ENCODE measurements at regions not wholly inside any gene's neighbourhood (a gene's known extent, or its start where the extent isn't known, plus 50 kb on each side); places are given as distances from the start of the nearest gene placed in this dataset.
"Not testable (repeated sequence)": the region's sequence is repeated elsewhere in the genome, so short reads cannot be mapped to it uniquely, and the experiment has no call there.

DNA sequence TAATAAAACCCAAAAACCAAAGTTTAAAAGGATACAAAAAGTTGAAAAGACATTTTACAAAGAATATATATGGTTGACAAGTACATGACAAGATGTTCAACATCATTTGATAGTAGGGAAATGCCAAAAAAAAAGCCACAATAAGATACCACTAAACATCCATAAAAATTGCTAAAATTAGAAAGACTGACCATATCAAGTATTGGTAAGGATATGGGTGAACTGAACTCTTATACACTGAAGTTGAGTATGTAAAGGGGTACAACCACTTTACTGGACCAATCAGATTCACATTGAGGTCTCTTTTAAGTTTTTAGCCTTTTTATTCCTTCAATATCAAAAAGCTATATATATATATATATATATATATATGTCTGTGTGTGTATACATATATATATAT is 190.5 kb upstream of the P2RY1 start:
- TF ChIP-seq YY1 (IDR thresholded peaks at IDR 0.05; ENCODE audit: insufficient read depth, insufficient read length) (no peak), ZNF274 (IDR thresholded peaks at IDR 0.05; ENCODE audit: low read depth, low read length) (no peak), SUZ12 (IDR thresholded peaks at IDR 0.05; ENCODE audit: extremely low read depth, insufficient read depth, insufficient read length) (no peak)
- no peak overlapping the region for H3K9ac ChIP-seq (ENCODE audit: insufficient read length, low read depth)

DNA sequence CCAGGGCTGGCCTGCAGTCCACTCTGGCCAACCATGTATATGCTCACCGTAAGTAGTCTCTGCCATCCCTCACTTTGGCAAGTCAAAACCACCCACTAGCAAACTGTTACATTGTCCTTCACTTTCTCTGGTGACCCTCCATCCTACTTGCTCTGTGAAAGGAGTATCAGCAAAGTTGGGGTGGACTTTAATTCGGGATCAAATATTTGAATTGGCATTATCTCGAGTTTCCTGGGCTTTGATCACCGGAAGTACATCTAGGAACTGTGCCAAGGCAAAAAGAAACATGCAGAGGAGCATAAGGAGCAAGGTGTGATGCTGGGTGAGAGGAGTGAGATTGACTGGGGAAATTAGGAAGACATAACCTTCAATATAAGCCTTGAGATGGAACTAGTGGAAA is 188.9 kb upstream of the P2RY1 start:
- DNase-seq (ENCODE audit: low read depth, low spot score), result no peak
- TF ChIP-seq YY1 (IDR thresholded peaks at IDR 0.05; ENCODE audit: insufficient read depth, insufficient read length) (no peak), SUZ12 (IDR thresholded peaks at IDR 0.05; ENCODE audit: extremely low read depth, insufficient read depth, insufficient read length) (no peak)
- no peaks in the 10 kb centered on the region for H3K4me1 ChIP-seq (ENCODE audit: insufficient read depth, insufficient read length)
- H3K9me3 ChIP-seq (ENCODE audit: insufficient read depth, low read length), result no peaks in the 10 kb centered on the region; the same call in 1 of the 2 replicates
- H3K36me3 ChIP-seq (ENCODE audit: insufficient read depth, insufficient read length, low read length), result no peaks in the 10 kb centered on the region
- no peaks in the 10 kb centered on the region for H3K27me3 ChIP-seq (ENCODE audit: insufficient read depth, insufficient read length)
- no peak overlapping the region for H3K9ac ChIP-seq (ENCODE audit: insufficient read length, low read depth)
- no peak overlapping the region for H3K4me3 ChIP-seq (ENCODE audit: insufficient read length, low read depth)

More for the DNA sequence above, 190.5 kb upstream of the P2RY1 start:
- no peak for DNase-seq (ENCODE audit: low read depth, low spot score)
- Histone ChIP-seq H3K9me3 (ENCODE audit: insufficient read depth, low read length) (no peaks in the 10 kb centered on the region; the same call in 1 of the 2 replicates), H3K36me3 (ENCODE audit: insufficient read depth, insufficient read length, low read length) (no peaks in the 10 kb centered on the region), H3K27me3 (ENCODE audit: insufficient read depth, insufficient read length) (no peaks in the 10 kb centered on the region), H3K4me1 (ENCODE audit: insufficient read depth, insufficient read length) (no peaks in the 10 kb centered on the region), H3K4me3 (ENCODE audit: insufficient read length, low read depth) (no peak overlapping the region)

DNA sequence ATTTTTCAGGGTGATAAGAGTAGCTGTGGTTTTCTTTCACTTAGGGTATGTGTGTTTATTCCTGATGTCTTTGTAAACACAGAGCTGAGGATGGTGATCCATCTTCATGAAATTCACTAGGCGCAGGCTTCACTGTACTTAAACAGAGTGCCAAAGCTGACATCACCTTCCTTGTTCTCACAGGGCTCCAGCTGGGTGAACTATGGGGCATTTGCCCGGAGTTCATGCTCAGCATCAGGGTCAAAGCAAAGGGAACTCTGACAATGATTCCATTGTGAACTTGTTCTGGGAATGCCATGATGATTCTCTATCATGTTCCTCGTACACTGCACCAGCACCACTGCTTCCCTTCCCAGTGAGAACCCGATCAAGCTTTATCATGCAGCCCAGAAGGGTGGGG is 184.8 kb upstream of the P2RY1 start:
- H3K27me3 ChIP-seq (ENCODE audit: insufficient read depth, insufficient read length), result no peaks in the 10 kb centered on the region
- DNase-seq (ENCODE audit: low read depth, low spot score), result no peak
- TF ChIP-seq ZNF274 (IDR thresholded peaks at IDR 0.05; ENCODE audit: low read depth, low read length) (no peak), SUZ12 (IDR thresholded peaks at IDR 0.05; ENCODE audit: extremely low read depth, insufficient read depth, insufficient read length) (no peak), YY1 (IDR thresholded peaks at IDR 0.05; ENCODE audit: insufficient read depth, insufficient read length) (no peak)

DNA sequence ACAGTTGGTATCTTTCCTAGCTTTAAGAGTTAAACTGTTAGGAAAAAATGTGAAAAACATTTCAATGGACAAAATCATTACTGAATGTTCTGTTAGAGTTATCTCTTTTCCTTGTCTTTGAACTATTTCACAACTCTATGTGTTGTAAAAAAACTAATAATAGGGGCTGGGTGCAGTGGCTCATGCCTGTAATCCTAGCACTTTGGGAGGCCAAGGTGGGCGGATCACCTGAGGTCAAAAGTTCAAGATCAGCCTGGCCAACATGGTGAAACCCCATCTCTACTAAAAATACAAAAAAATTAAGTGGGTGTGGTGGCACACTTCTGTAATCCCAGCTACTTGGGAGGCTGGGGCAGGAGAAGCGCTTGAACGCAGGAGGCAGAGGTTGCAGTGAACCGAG is 184.0 kb upstream of the P2RY1 start:
- not testable (repeated sequence) for H3K27me3 ChIP-seq (ENCODE audit: insufficient read depth, insufficient read length); H3K9me3 ChIP-seq (ENCODE audit: insufficient read depth, low read length); H3K4me1 ChIP-seq (ENCODE audit: insufficient read depth, insufficient read length); DNase-seq (ENCODE audit: low read depth, low spot score); H3K36me3 ChIP-seq (ENCODE audit: insufficient read depth, insufficient read length, low read length); H3K4me3 ChIP-seq (ENCODE audit: insufficient read length, low read depth); H3K9ac ChIP-seq (ENCODE audit: insufficient read length, low read depth)

More for the DNA sequence above, 184.8 kb upstream of the P2RY1 start:
- Histone ChIP-seq H3K4me3 (ENCODE audit: insufficient read length, low read depth) (no peak overlapping the region), H3K9ac (ENCODE audit: insufficient read length, low read depth) (no peak overlapping the region), H3K4me1 (ENCODE audit: insufficient read depth, insufficient read length) (no peaks in the 10 kb centered on the region), H3K9me3 (ENCODE audit: insufficient read depth, low read length) (no peaks in the 10 kb centered on the region; the same call in 1 of the 2 replicates), H3K36me3 (ENCODE audit: insufficient read depth, insufficient read length, low read length) (no peaks in the 10 kb centered on the region)

DNA sequence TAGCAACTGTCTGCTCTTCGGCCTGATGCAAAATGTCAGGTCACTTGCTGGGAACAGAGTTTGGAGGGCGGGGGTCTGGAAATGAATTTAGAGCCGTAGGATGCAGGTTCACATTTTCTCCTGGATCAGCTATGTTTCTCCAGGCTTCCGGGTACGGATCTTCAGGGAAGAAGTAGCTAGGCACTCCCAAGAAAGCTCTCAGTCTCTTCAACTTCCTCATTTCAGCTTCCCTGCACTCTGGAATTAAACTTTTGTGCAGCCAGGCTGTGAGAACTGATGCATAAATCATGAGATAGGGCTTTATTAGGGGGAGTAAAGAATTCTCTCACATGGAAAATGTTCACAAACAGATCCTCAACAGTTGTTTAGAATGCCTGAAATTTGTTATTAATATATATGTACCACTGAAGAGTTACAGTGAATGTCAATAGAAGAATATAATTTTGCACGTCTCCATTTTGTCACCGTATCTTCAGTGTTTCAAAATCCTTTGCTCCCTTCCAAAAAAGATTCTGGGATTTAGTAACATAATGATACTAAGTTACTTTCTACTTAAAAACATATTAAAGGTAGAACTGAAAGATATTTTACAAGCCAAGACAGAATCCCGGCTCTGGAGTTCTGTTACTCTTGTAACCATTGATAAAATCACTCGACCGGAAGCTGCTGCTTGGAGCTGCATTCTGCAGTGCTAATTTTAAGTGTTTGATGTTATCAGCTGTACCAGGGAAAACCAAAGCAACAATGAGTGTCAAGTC is 178.5 kb upstream of the P2RY1 start:
- Histone ChIP-seq H3K36me3 (ENCODE audit: insufficient read depth, insufficient read length, low read length) (no peaks in the 10 kb centered on the region), H3K4me1 (ENCODE audit: insufficient read depth, insufficient read length) (no peaks in the 10 kb centered on the region), H3K9me3 (ENCODE audit: insufficient read depth, low read length) (peaks cover 27% of the 10 kb centered on the region), H3K27me3 (ENCODE audit: insufficient read depth, insufficient read length) (no peaks in the 10 kb centered on the region), H3K9ac (ENCODE audit: insufficient read length, low read depth) (peak overlapping the region; percentile 33), H3K4me3 (ENCODE audit: insufficient read length, low read depth) (no peak overlapping the region)
- DNase-seq (ENCODE audit: low read depth, low spot score), result peak; percentile 27
- TF ChIP-seq ZNF274 (IDR thresholded peaks at IDR 0.05; ENCODE audit: low read depth, low read length) (no peak), SUZ12 (IDR thresholded peaks at IDR 0.05; ENCODE audit: extremely low read depth, insufficient read depth, insufficient read length) (no peak), YY1 (IDR thresholded peaks at IDR 0.05; ENCODE audit: insufficient read depth, insufficient read length) (no peak)

DNA sequence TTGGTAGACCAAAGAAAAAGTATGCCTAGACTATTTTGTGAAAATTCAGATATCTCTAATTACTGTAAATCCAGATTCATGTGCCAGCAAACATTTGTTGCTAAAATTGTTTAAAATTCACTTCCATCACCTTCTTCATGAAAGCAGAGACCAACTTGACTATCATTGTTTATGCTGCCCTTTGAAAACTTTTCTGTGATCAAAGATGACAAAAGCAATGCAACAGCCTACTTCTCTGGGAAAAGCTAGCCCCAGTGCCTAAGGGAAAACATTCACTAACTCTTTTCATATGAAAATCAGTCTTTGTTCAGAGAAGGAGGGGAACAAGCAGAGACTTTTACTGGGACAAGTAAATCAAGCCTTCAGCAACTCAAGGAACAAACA is 178.0 kb upstream of the P2RY1 start:
- DNase-seq (ENCODE audit: low read depth, low spot score), result peak; percentile 73
- Histone ChIP-seq H3K36me3 (ENCODE audit: insufficient read depth, insufficient read length, low read length) (no peaks in the 10 kb centered on the region), H3K9me3 (ENCODE audit: insufficient read depth, low read length) (peaks cover 33% of the 10 kb centered on the region), H3K4me1 (ENCODE audit: insufficient read depth, insufficient read length) (no peaks in the 10 kb centered on the region), H3K4me3 (ENCODE audit: insufficient read length, low read depth) (no peak overlapping the region), H3K27me3 (ENCODE audit: insufficient read depth, insufficient read length) (no peaks in the 10 kb centered on the region), H3K9ac (ENCODE audit: insufficient read length, low read depth) (no peak overlapping the region)
- TF ChIP-seq ZNF274 (IDR thresholded peaks at IDR 0.05; ENCODE audit: low read depth, low read length) (no peak), YY1 (IDR thresholded peaks at IDR 0.05; ENCODE audit: insufficient read depth, insufficient read length) (no peak)

DNA sequence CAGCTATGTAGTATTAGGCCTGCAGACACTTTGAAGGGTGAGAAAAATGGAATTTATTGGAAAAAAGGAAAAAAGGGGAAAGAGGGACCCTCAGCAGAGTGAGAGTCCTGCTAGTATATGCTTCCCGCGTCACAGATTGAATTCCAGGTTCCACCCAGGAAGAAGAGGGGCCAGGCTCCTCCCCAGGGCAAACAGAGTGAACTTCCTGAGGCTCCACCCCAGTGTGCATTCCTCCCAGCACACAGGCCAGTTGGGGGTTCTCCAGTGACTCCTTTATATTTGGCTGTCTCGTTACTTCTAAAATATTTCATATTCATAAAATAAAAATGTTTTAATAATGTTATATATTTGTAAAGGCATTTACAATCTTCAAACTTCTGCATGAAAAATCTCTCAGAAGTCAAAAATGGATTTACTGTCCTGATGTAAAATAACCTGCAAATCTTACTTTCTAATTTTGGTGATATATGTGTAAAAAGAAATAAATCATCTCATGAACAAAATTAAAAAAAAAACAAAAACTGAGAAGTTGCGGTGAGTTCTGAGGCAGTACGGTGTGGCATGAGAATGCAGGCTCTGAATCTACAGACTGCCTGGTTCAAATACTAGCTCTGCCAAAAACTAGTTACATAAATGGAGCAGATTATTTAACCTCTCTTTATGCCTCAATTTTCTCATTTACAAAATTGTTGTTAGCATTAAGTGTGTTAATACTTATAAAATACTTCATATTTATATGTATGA is 175.8 kb upstream of the P2RY1 start:
- Histone ChIP-seq H3K27me3 (ENCODE audit: insufficient read depth, insufficient read length) (no peaks in the 10 kb centered on the region), H3K4me3 (ENCODE audit: insufficient read length, low read depth) (no peak overlapping the region), H3K9me3 (ENCODE audit: insufficient read depth, low read length) (peaks cover 45% of the 10 kb centered on the region), H3K36me3 (ENCODE audit: insufficient read depth, insufficient read length, low read length) (no peaks in the 10 kb centered on the region), H3K4me1 (ENCODE audit: insufficient read depth, insufficient read length) (no peaks in the 10 kb centered on the region), H3K9ac (ENCODE audit: insufficient read length, low read depth) (no peak overlapping the region)
- TF ChIP-seq ZNF274 (IDR thresholded peaks at IDR 0.05; ENCODE audit: low read depth, low read length), result no peak
- no peak for TF ChIP-seq YY1 (IDR thresholded peaks at IDR 0.05; ENCODE audit: insufficient read depth, insufficient read length)
- no peak for TF ChIP-seq SUZ12 (IDR thresholded peaks at IDR 0.05; ENCODE audit: extremely low read depth, insufficient read depth, insufficient read length)
- DNase-seq (ENCODE audit: low read depth, low spot score), result no peak
